Forelimb muscle (tissue), 1 donor: ENCODE measurements at regions not wholly inside any gene's neighbourhood (a gene's known extent, or its start where the extent isn't known, plus 50 kb on each side); places are given as distances from the start of the nearest gene placed in this dataset.
"Not testable (repeated sequence)": the region's sequence is repeated elsewhere in the genome, so short reads cannot be mapped to it uniquely, and the experiment has no call there.

Source experiments
- DNase-seq: peaks from one replicate; pipeline ENCODE4 v3.0.0-alpha.2; 2013; ENCODE audit warnings: low read depth

- DNase-seq: no peak
Observed at GRCh38 chr12:115898670-115899069, 378.8 kb downstream of the MED13L start.

DNA sequence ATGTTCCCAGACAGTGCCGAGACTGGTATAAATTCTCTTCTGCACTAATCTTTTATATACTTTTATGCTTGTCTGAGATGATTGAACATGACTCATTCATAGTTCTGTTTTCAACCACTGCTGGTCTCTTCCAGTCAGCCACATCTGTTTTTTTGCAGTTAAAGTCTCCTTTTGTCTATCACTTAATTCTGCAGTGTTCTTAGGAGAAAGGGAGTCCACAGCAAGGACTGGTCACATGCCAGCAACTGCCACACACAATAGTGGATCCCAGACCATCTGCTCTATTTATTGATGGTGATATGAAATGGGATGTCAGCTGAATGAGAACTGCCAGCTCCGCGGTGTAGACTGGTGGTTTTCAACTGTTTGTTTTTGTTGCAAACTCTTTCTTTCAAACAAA is 379.8 kb downstream of the MED13L start:
- DNase-seq: no peak

DNA sequence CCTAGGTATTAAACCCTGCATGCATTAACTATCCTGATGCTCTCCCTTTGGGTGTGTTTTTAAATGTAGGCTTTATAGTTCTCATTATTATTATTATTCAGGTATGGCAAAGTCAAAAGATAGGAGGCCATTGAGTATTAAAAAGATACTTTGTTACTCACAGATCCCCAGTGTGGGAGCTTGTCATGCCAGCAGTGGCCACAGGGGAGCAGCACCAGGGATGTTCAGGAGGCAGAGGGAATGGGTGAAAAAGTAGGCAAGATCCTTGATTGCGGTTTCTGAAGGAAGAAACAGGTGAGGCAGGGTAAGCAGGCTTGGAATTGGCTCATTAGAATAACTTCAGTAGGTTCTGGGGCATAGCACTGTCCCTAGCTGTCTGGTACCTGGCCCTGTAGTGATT is 382.2 kb downstream of the MED13L start:
- DNase-seq: no peak

- DNase-seq: no peak
Observed at GRCh38 chr12:115891556-115892164, 385.8 kb downstream of the MED13L start.

GRCh38 chr12:115886666-115887065 is 390.8 kb downstream of the MED13L start:
- no peak for DNase-seq

DNA sequence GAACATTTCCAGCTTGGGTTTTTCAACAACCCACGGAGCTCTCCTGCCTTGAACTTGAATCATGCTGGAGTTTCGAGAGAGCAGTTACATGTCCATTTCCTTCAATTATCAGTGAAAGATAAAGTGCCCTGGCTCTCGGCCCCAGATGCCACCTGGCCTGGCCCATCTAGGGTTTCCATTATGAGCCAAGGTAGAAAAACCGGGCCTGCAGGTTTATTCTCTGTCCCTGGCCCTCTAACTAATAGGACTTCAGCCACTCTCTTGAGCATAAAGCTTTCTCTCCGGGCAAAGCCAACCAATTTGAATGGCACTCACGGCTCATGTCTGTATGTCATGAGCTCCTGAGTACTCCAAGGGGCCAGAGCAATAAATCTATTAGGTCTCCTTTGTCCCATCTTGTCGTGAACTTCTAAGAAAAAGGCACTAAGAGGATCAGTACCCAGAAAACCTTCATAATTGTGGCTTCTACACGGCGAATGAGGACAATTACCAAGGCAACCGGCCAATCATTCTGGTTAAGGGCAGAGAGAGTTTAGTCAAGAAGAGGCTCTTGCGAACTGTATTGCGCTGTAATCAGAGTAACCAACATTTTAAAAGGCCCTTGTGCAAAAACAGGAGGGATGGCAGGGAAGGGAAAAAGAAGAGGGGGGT is 392.3 kb downstream of the MED13L start:
- no peak for DNase-seq

GRCh38 chr12:115882936-115883335 is 394.6 kb downstream of the MED13L start:
- DNase-seq: no peak

GRCh38 chr12:115880238-115880637 is 397.3 kb downstream of the MED13L start:
- DNase-seq: no peak

DNA sequence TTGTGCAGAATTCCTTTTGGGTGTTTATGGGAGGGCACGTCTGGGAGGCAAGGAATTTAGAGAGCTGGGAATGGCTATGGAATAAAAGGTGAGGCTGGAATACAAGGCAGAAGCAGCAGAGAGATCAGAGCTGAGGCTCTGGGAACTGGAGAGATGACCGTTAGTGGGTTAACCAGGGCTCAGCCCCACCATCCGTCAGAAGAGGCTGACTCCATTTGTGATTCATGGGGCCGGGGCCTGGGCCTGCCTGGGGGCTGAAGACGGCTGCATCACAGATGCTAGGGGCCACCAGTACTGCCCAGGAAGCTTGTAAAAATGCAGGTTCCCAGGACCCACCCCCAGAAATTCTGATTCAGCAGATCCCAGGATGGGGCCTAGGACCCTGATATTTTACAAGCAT is 398.1 kb downstream of the MED13L start:
- no peak for DNase-seq

GRCh38 chr12:115873451-115874082 is 403.9 kb downstream of the MED13L start:
- no peak for DNase-seq

- no peak for DNase-seq
Observed at GRCh38 chr12:115872919-115873357, 404.6 kb downstream of the MED13L start.

- no peak for DNase-seq
Observed at GRCh38 chr12:115872212-115872611, 405.3 kb downstream of the MED13L start.

DNA sequence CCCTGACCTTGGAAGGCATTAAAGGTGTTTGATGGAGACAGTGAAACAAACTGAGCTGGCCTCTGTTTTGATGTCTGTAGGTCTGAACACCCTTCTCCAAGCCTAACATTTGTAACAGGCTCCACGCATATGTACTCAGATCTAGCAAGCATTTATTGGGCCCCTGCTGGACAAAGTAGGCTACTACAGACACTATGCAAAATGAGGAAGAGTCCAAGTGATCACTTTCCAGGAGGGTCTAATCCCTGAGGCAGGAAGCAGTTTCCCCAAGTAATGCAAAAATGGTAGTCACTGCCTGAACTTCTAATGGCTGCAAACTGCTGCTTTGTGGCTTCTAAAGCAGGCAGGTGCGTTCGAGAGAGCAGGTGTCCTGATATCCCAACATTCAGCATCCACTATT is 405.8 kb downstream of the MED13L start:
- DNase-seq: no peak

DNA sequence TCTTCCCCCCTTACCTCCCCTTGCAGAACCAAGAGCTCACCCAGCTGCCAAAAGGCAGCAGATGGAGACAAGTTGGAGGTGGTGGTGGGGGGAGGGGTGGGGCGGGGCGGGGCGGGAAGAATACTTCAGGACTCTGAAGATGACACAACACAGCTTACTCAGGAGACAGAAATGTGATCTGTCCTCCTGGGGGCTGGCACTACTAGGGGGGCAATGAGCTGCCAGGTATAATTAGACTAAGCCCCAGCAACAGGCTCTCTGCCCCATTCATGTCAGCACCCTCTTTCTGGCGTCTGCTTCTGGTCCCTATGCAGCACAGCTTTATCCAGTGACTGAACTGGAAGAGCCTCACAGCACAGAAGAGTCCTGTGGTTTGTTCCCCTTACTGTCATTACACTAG is 407.0 kb downstream of the MED13L start:
- DNase-seq: no peak

DNA sequence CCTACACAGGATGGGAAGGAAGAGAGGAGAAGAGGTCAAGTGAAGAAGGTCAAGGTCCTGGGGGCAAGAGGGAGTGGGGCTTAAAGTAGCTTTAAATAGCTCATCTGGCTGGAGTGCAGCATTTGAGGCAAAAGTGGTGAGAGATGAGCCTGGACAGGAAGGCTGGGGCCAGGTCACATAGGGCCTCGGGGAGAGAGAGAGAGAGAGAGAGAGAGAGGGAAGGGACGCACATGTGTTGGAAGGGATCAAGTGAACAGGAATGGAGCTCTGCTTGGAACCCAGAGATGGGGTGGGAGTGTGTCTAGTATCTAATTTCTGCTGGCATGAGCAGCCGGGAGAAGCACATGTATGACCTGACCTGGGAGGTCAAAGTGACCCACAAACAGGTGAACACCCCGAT is 407.5 kb downstream of the MED13L start:
- DNase-seq: no peak

DNA sequence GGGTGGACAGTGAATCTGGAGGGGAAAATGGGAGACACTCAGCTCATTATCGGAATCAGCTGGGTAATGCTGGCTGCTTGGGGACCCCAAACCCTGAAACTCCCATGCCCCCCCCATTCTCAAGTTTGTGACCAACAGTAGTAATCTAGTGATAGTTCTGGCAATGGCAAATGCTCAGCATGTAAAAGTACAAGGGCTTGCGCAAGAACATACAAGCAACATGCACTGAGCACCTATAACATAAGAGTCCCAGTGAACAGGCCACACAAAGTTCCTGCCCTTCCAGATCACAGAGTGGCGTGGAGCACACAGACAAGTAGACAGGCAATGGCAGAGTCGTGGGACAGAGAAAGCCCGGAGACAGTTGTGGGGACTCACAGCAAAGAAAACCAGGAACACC is 407.9 kb downstream of the MED13L start:
- DNase-seq: no peak

DNA sequence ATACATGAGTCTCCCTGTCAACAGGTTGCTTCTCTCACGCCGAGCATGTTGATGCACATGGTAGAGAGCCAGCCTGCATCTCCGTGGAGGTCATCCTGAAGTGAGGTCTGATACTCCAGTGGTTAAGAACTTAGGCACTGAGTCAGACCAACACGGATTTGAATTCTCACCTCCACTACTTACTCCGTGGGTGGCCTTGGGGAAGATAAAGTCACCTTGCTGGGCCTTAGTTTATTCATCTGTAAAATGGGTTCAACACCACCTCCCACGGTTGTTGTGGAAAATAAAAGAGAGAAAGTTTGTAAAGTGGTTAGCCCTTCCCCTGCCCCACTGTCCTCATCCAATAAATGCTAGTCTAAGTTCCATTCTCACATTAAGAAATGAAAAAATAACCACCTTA is 408.9 kb downstream of the MED13L start:
- DNase-seq: no peak

DNA sequence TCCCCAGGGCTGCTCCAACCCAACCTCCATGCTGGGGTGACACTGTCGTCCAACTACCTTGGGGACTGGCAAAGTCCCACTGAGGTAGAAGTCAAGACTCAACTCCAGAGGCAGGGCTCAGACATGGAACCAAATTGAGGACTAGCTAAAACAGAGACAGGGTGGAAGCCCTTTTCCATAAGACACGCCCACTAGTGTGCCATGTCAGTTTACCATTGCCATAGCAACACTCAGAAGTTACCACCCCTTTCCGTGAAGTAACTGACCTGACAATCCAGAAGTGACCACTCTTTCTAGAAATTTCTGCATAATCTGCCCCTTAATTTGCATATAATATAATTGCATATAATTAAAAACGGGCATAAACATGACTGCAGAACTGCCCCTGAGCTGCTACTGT is 409.6 kb downstream of the MED13L start:
- DNase-seq: no peak

- no peak for DNase-seq
Observed at GRCh38 chr12:115866909-115867525, 410.5 kb downstream of the MED13L start.

DNA sequence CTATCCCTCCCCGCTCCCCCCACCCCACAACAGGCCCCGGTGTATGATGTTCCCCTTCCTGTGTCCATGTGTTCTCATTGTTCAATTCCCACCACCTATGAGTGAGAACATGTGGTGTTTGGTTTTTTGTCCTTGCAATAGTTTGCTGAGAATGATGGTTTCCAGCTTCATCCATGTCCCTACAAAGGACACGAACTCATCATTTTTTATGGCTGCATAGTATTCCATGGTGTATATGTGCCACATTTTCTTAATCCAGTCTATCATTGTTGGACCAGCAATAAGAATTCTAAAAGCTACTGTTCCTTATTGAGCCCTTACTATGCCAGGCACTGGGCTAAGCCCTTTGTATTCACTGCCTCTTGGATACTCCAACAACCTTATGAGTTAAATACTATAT is 411.2 kb downstream of the MED13L start:
- DNase-seq: not testable (repeated sequence)

- no peak for DNase-seq
Observed at GRCh38 chr12:115864396-115864795, 413.1 kb downstream of the MED13L start.

DNA sequence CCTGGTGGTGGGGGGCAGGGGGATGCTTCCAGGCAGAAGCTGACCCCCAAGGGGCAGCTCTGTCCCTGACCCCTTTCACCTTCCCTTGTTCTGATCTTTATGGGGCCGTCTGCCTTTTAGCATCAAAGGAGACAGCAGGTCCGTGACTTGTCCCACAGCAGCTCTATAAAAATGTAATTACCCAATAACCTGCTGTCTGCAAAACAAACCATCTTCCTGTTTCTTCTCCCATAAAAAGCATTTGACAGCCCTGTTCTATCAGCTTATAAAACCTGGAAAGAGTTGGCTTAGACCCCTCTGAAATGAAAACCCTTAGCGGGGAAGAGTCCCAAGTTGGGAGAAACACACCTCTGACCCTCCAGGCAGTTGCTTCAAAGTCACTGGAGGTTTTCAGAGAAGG is 416.9 kb downstream of the MED13L start:
- no peak for DNase-seq

- DNase-seq: no peak
Observed at GRCh38 chr12:115859231-115859630, 418.3 kb downstream of the MED13L start.
